ENCODE measurements at regions not wholly inside any gene's neighbourhood (a gene's known extent, or its start where the extent isn't known, plus 50 kb on each side); places are given as distances from the start of the nearest gene placed in this dataset.

DNA sequence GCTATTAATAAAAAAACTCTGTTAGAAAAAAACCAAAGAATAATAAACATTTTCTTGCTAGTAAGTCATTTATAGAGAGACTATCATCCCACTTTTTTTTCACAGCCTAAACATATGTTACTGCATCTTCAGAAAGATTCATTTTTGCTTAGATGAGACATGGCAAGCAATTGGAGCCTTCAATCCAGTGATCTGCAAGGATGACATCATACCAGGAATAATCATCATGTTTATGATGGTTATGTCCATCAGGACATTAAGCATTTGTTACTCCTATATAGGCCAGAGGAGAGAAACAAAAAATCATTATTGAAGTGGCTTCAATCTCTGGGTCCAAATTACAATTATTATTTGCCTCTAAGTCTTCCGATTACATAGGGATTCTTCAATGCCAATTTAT, 626.3 kb upstream of the CCNG1 start:
- TF ChIP-seq, protein P1, sequence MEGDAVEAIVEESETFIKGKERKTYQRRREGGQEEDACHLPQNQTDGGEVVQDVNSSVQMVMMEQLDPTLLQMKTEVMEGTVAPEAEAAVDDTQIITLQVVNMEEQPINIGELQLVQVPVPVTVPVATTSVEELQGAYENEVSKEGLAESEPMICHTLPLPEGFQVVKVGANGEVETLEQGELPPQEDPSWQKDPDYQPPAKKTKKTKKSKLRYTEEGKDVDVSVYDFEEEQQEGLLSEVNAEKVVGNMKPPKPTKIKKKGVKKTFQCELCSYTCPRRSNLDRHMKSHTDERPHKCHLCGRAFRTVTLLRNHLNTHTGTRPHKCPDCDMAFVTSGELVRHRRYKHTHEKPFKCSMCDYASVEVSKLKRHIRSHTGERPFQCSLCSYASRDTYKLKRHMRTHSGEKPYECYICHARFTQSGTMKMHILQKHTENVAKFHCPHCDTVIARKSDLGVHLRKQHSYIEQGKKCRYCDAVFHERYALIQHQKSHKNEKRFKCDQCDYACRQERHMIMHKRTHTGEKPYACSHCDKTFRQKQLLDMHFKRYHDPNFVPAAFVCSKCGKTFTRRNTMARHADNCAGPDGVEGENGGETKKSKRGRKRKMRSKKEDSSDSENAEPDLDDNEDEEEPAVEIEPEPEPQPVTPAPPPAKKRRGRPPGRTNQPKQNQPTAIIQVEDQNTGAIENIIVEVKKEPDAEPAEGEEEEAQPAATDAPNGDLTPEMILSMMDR (IDR thresholded peaks at IDR 0.05) = no peak
- no peak for TF ChIP-seq POLR2A (IDR thresholded peaks at IDR 0.05)

Measured in adrenal gland (tissue), 5 donors.